GM23338 (cell line): ENCODE measurements at regions not wholly inside any gene's neighbourhood (a gene's known extent, or its start where the extent isn't known, plus 50 kb on each side); places are given as distances from the start of the nearest gene placed in this dataset.

Source experiments
- ATAC-seq: fragments of 200-7000 bp; cut with Tn5 transposase; 3 replicates; pipeline ENCODE4 v1.9.1; 2020
- DNase-seq: peaks from one replicate; pipeline ENCODE4 v3.0.0-alpha.2; 2015; ENCODE audit warnings: low spot score
- H2AFZ ChIP-seq: fragments of 200-600 bp; sonication (generic); 2 replicates; pipeline ENCODE4 v1.8.0; 2016; ENCODE audit warnings: antibody characterized with exemption, mild to moderate bottlenecking, moderate library complexity
- H3F3A ChIP-seq: fragments of 200-600 bp; sonication (generic); replicated peaks from 2 replicates; pipeline ENCODE4 v1.8.0; 2017; ENCODE audit warnings: antibody characterized with exemption, mixed run types, low read depth
- H3K27ac ChIP-seq: fragments of 200-600 bp; sonication (generic); 2 replicates; pipeline ENCODE4 v1.6.1; 2016; ENCODE audit warnings: low read depth
- H3K27me3 ChIP-seq: fragments of 200-600 bp; sonication (generic); 2 replicates; pipeline ENCODE4 v1.8.0; 2016; ENCODE audit warnings: mild to moderate bottlenecking, mixed run types, moderate library complexity; ENCODE audit not compliant: insufficient read depth
- H3K36me3 ChIP-seq: fragments of 200-600 bp; sonication (generic); 2 replicates; pipeline ENCODE4 v1.8.0; 2016; ENCODE audit warnings: mild to moderate bottlenecking; ENCODE audit not compliant: insufficient read depth
- H3K4me1 ChIP-seq: fragments of 200-600 bp; sonication (generic); 2 replicates; pipeline ENCODE4 v1.8.0; 2016; ENCODE audit warnings: mild to moderate bottlenecking, moderate library complexity; ENCODE audit not compliant: insufficient read depth
- H3K4me2 ChIP-seq: fragments of 200-600 bp; sonication (generic); 2 replicates; pipeline ENCODE4 v1.7.1; 2017; ENCODE audit warnings: mixed run types
- H3K4me3 ChIP-seq: fragments of 200-600 bp; sonication (generic); 2 replicates; pipeline ENCODE4 v1.6.1; 2016; ENCODE audit warnings: mixed run types
- H3K79me2 ChIP-seq: fragments of 200-600 bp; sonication (generic); replicated peaks from 2 replicates; pipeline ENCODE4 v1.8.0; 2017; ENCODE audit warnings: mild to moderate bottlenecking; ENCODE audit not compliant: insufficient read depth
- H3K9me2 ChIP-seq: fragments of 200-600 bp; sonication (generic); 2 replicates; pipeline ENCODE4 v1.8.0; 2017; ENCODE audit not compliant: insufficient read depth
- H4K20me1 ChIP-seq: fragments of 200-600 bp; sonication (generic); replicated peaks from 2 replicates; pipeline ENCODE4 v1.8.0; 2017; ENCODE audit warnings: mild to moderate bottlenecking; ENCODE audit not compliant: insufficient read depth
- H3K27ac Mint-ChIP-seq: 2 replicates; pipeline ENCODE4 v1.8.0; 2020; ENCODE audit warnings: inconsistent platforms, mild to moderate bottlenecking, moderate library complexity, mixed read lengths
- H3K27me3 Mint-ChIP-seq: 3 replicates; pipeline ENCODE4 v1.8.0; 2022; ENCODE audit warnings: low read depth, mild to moderate bottlenecking, moderate library complexity, mixed read lengths, inconsistent platforms; ENCODE audit not compliant: insufficient read depth, poor library complexity
- H3K36me3 Mint-ChIP-seq: 3 replicates; pipeline ENCODE4 v1.8.0; 2021; ENCODE audit warnings: low read depth, mild to moderate bottlenecking, inconsistent platforms, moderate library complexity, mixed read lengths
- H3K4me1 Mint-ChIP-seq: 3 replicates; pipeline ENCODE4 v1.8.0; 2020; ENCODE audit warnings: mild to moderate bottlenecking, inconsistent platforms, mixed read lengths
- H3K4me3 Mint-ChIP-seq: 3 replicates; pipeline ENCODE4 v1.8.0; 2021; ENCODE audit warnings: moderate library complexity, mild to moderate bottlenecking, inconsistent platforms, mixed read lengths
- H3K9me3 Mint-ChIP-seq: 3 replicates; pipeline ENCODE4 v1.8.0; 2020; ENCODE audit warnings: moderate library complexity, mild to moderate bottlenecking, inconsistent platforms, mixed read lengths
- CREB1 ChIP-seq: fragments of 250-450 bp; sonication (Bioruptor Pico); IDR thresholded peaks from 2 replicates; pipeline ENCODE4 v1.5.0; 2020; ENCODE audit warnings: low read depth, mild to moderate bottlenecking, moderate library complexity
- CTCF ChIP-seq, 2 experiments: fragments of 200-600 bp in 1 of 2; sonication (generic) in 1 of 2; conservative IDR thresholded peaks; 2 replicates each; pipeline versions ENCODE4 v1.5.1 to v1.6.1; 2016 to 2017; ENCODE audit warnings: antibody characterized with exemption in 2 of 2, low read depth in 2 of 2, mild to moderate bottlenecking in 2 of 2, moderate library complexity in 1 of 2
- ETS1 ChIP-seq: IDR thresholded peaks from 2 replicates; pipeline ENCODE4 v1.6.1; 2016; ENCODE audit warnings: antibody characterized with exemption
- EZH2phosphoT487 ChIP-seq: fragments of 200-600 bp; sonication (generic); IDR thresholded peaks from one replicate; pipeline ENCODE4 v1.8.1; 2018; ENCODE audit warnings: antibody characterized with exemption; ENCODE audit not compliant: unreplicated experiment
- JUNB ChIP-seq: IDR thresholded peaks from one replicate; pipeline ENCODE4 v1.6.1; 2016; ENCODE audit warnings: antibody characterized with exemption; ENCODE audit not compliant: unreplicated experiment
- NANOG ChIP-seq: IDR thresholded peaks from 2 replicates; pipeline ENCODE4 v1.6.1; 2016; ENCODE audit warnings: antibody characterized with exemption, borderline replicate concordance
- POLR2AphosphoS5 ChIP-seq: IDR thresholded peaks from 2 replicates; pipeline ENCODE4 v1.6.1; 2016; ENCODE audit warnings: antibody characterized with exemption, low read depth
- REST ChIP-seq: IDR thresholded peaks from one replicate; pipeline ENCODE4 v1.6.1; 2018; ENCODE audit warnings: antibody characterized with exemption; ENCODE audit not compliant: unreplicated experiment
- STAT1 ChIP-seq: IDR thresholded peaks from one replicate; pipeline ENCODE4 v1.6.1; 2016; ENCODE audit warnings: antibody characterized with exemption; ENCODE audit not compliant: unreplicated experiment
- ZNF114 ChIP-seq: fragments of 250-450 bp; sonication (Bioruptor Pico); IDR thresholded peaks from 2 replicates; pipeline ENCODE4 v1.5.0; 2020; ENCODE audit warnings: mild to moderate bottlenecking, moderate library complexity
- ZNF331 ChIP-seq: fragments of 250-450 bp; sonication (Bioruptor Pico); IDR thresholded peaks from 2 replicates; pipeline ENCODE4 v1.5.0; 2020; ENCODE audit warnings: low read depth, mild to moderate bottlenecking, moderate library complexity
- ZNF462 ChIP-seq: fragments of 250-450 bp; sonication (Bioruptor Pico); IDR thresholded peaks from 2 replicates; pipeline ENCODE4 v1.5.0; 2020; ENCODE audit warnings: mild to moderate bottlenecking, moderate library complexity

GRCh38 chr6:91317247-91317835 lies 730.5 kb upstream of the MAP3K7 start (continued):
- no peak for TF ChIP-seq REST
- no peak for TF ChIP-seq CTCF (conservative IDR thresholded peaks at IDR 0.05; ENCODE audit: low read depth in 2 of 2)

- no peaks in the 10 kb centered on the region for H3F3A ChIP-seq
- H3K4me3 ChIP-seq, result no peak overlapping the region
- H2AFZ ChIP-seq, result no peak overlapping the region
- DNase-seq (no peak), ATAC-seq (no peak)
- Mint-ChIP-seq H3K9me3 (no peaks in the 10 kb centered on the region), H3K36me3 (no peaks in the 10 kb centered on the region), H3K4me1 (peaks cover 2% of the 10 kb centered on the region; the same call in 1 of the 3 replicates), H3K27ac (no peak overlapping the region), H3K27me3 (no peaks in the 10 kb centered on the region), H3K4me3 (no peak overlapping the region)
- H3K36me3 ChIP-seq, result no peaks in the 10 kb centered on the region
- H3K27me3 ChIP-seq, result peaks cover 10% of the 10 kb centered on the region
- no peaks in the 10 kb centered on the region for H3K9me2 ChIP-seq
- H4K20me1 ChIP-seq, result no peaks in the 10 kb centered on the region
- no peak overlapping the region for H3K27ac ChIP-seq
- no peaks in the 10 kb centered on the region for H3K4me1 ChIP-seq
- H3K79me2 ChIP-seq, result no peaks in the 10 kb centered on the region
- no peak overlapping the region for H3K4me2 ChIP-seq
- TF ChIP-seq ETS1 (no peak), NANOG (no peak), STAT1 (no peak), ZNF462 (CRISPR knock-in tag) (no peak), EZH2phosphoT487 (no peak), ZNF331 (CRISPR knock-in tag) (no peak), CREB1 (CRISPR knock-in tag) (no peak), JUNB (no peak), POLR2AphosphoS5 (no peak), ZNF114 (CRISPR knock-in tag) (no peak)
These were observed 723.3 kb upstream of the MAP3K7 start for GRCh38 chr6:91310178-91310577.
